ENCODE measurements at regions not wholly inside any gene's neighbourhood (a gene's known extent, or its start where the extent isn't known, plus 50 kb on each side); places are given as distances from the start of the nearest gene placed in this dataset.
A peak's percentile ranks its signal among the peaks of the same experiment; 100 is the strongest.

DNA sequence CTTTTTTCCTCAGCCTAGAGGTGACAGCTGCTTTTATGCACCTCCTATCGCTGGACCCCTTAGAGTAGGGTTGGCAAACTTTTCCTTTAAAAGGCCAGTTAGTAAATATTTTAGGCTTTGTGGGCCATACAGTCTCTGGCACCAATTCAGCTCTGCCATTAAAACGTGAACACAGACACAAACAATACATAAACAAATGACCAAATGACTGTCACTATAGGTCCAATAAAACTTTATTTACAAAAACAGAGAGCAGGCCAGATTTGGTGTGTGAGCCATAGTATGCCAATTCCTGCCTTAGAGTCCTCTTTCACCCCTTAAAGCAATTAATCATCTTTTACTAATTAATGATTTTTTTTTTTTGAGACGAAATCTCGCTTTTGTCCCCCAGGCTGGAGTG, 61.1 kb upstream of the RPS13 start:
- intact Hi-C loops (cut with DNase I): no loop called here
- no peaks in the 10 kb centered on the region for H3K9me3 ChIP-seq
- H3K4me3 ChIP-seq: no peak overlapping the region
- no peak overlapping the region for H3K27ac ChIP-seq
- DNase-seq: no peak
- 91 to 92% methylated on average over 4 of the region's 4 CpGs for WGBS, 2 donors
- peaks cover 0 to 11% (median 0%) of the 10 kb centered on the region in 3 donors for H3K36me3 ChIP-seq
- no peak for FAIRE-seq
- TF ChIP-seq, protein P1, sequence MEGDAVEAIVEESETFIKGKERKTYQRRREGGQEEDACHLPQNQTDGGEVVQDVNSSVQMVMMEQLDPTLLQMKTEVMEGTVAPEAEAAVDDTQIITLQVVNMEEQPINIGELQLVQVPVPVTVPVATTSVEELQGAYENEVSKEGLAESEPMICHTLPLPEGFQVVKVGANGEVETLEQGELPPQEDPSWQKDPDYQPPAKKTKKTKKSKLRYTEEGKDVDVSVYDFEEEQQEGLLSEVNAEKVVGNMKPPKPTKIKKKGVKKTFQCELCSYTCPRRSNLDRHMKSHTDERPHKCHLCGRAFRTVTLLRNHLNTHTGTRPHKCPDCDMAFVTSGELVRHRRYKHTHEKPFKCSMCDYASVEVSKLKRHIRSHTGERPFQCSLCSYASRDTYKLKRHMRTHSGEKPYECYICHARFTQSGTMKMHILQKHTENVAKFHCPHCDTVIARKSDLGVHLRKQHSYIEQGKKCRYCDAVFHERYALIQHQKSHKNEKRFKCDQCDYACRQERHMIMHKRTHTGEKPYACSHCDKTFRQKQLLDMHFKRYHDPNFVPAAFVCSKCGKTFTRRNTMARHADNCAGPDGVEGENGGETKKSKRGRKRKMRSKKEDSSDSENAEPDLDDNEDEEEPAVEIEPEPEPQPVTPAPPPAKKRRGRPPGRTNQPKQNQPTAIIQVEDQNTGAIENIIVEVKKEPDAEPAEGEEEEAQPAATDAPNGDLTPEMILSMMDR (IDR thresholded peaks at IDR 0.05): no peak
- H3K4me1 ChIP-seq: no peaks in the 10 kb centered on the region
- no peaks in the 10 kb centered on the region for H3K27me3 ChIP-seq
- no peak for ATAC-seq

DNA sequence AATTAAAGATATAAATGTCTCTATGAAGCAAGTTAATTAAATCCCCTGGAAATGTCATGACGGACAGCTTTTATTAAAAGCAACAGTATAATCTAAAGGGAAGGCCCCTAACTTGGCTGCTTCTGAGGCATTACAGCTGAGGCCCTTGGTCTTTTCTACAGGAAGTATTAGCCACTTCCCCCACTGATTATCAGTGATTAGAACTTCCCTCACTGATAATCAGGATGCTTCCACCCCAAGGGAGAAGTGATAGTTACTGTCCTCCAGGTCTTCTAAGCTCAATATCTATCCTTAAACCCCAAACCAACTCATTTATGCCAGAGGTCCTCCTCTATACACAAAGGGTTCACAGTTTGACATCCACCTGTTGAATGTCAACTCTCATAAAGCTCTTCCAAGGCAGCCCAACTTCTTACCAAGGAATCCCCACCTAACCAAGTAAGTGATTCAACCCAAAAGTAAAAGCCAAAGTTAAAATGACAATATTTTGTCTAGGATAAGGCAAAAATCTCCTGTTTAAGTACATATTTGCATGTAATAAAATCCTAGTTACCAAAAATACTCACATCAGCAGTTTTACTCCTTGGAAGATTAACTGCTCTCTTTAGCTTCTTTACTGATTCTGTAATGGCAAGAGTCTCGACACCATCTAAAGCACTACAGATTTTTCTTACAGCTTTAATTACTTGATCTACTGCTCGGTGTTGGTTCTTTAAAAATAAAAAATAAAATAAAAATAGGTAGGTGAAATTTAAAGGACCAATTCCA, 58.6 kb upstream of the RPS13 start:
- ATAC-seq: no peak
- Histone ChIP-seq H3K4me3 (no peak overlapping the region), H3K9me3 (no peaks in the 10 kb centered on the region), H3K27me3 (no peaks in the 10 kb centered on the region), H3K4me1 (no peaks in the 10 kb centered on the region), H3K36me3 (peaks cover 0 to 23% (median 0%) of the 10 kb centered on the region in 3 donors), H3K27ac (no peak overlapping the region)
- TF ChIP-seq, protein P1 (IDR thresholded peaks at IDR 0.05): no peak
- 92 to 99% methylated on average over 3 of the region's 3 CpGs for WGBS, 2 donors
- no peak for FAIRE-seq
- intact Hi-C loops (cut with DNase I): no loop called here
- no peak for DNase-seq

DNA sequence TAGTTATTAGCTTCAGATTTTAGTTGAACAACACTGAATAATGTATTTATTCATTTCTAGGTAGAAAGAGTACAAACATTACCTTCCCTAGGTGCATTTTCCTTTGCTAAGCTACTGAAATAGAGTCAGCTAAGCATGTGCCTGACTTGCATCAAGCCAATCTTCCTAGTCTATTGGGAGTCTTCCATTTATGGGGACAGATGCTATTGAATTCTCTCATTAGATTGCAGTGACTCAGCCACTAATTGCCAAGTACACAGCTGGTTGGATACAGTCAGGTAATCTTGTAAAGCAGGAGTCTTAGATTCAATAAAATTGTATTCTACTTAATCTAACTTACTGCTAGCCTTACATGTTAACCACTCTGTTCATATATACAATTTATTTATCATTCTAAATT, 55.2 kb upstream of the RPS13 start:
- no peaks in the 10 kb centered on the region for H3K9me3 ChIP-seq
- peak in 2 of 4 donors; percentile 30 to 63 for ATAC-seq
- DNase-seq: no peak
- no peaks in the 10 kb centered on the region for H3K4me1 ChIP-seq
- H3K27ac ChIP-seq: no peak overlapping the region
- intact Hi-C loops (cut with DNase I): no loop called here
- FAIRE-seq: no peak
- no peaks in the 10 kb centered on the region for H3K27me3 ChIP-seq
- peaks cover 0 to 28% (median 0%) of the 10 kb centered on the region in 3 donors for H3K36me3 ChIP-seq
- H3K4me3 ChIP-seq: no peak overlapping the region
- TF ChIP-seq, protein P1 (IDR thresholded peaks at IDR 0.05): no peak

DNA sequence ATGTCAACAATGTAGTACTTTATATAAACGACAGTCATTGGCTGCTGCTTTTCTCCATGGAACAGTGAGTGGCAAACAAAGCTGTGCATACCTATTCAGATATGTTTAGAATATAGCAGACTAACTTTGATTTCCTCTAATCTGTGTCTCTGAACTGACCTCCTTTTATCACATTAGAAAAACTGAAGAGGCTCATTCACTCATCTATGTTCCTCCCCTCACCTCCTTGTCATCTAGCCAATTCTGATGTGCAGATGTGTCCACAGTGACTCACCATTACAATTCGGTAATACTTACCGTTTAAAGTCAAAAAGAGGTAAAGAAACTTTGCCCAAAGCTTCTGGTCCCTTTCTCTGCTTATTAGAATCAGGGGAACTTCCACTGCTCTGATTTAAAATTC, 51.5 kb upstream of the RPS13 start:
- peaks cover 0 to 19% (median 0%) of the 10 kb centered on the region in 3 donors for H3K36me3 ChIP-seq

More for the DNA sequence above, 51.5 kb upstream of the RPS13 start:
- Histone ChIP-seq H3K4me3 (no peak overlapping the region), H3K27me3 (no peaks in the 10 kb centered on the region), H3K27ac (no peak overlapping the region), H3K4me1 (no peaks in the 10 kb centered on the region), H3K9me3 (no peaks in the 10 kb centered on the region)
- FAIRE-seq: no peak
- intact Hi-C loops (cut with DNase I): no loop called here
- TF ChIP-seq, protein P1 (IDR thresholded peaks at IDR 0.05): no peak
- DNase-seq: no peak
- 79 to 84% methylated on average over 3 of the region's 3 CpGs for WGBS, 2 donors
- ATAC-seq: no peak
